Stimulated activated CD8-positive, alpha-beta memory T cell treated with anti-CD3 and anti-CD28 coated beads, Interleukin-12 subunit alpha, Interleukin-12 subunit beta, amount 100 ng/mL, for 1 hour (primary cell): ENCODE measurements at regions not wholly inside any gene's neighbourhood (a gene's known extent, or its start where the extent isn't known, plus 50 kb on each side); places are given as distances from the start of the nearest gene placed in this dataset.
"Not testable (repeated sequence)": the region's sequence is repeated elsewhere in the genome, so short reads cannot be mapped to it uniquely, and the experiment has no call there.

Experiments used
- DNase-seq: peaks from one replicate; pipeline ENCODE4 v3.0.0-alpha.2; 2020; ENCODE audit warnings: low read depth

DNA sequence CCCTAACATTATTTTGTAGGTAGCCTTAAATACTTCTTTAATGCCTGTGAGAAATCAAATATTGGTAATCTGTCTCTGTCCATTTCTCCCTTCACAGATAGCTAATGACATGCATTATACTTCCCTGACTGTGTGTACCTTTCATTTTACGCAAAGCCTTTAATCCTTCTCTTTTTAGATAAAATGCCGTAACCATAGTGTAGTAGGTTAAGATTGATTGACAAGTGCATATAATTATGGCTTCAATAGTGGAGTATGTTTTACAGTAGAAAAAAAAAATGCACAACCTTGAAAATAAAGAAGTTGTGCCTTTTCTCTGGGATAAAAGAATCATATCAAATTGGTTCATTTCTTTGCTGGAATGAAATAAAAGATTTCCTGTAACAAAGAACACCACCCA is 559.6 kb upstream of the GRAMD2B start:
- no peak for DNase-seq

DNA sequence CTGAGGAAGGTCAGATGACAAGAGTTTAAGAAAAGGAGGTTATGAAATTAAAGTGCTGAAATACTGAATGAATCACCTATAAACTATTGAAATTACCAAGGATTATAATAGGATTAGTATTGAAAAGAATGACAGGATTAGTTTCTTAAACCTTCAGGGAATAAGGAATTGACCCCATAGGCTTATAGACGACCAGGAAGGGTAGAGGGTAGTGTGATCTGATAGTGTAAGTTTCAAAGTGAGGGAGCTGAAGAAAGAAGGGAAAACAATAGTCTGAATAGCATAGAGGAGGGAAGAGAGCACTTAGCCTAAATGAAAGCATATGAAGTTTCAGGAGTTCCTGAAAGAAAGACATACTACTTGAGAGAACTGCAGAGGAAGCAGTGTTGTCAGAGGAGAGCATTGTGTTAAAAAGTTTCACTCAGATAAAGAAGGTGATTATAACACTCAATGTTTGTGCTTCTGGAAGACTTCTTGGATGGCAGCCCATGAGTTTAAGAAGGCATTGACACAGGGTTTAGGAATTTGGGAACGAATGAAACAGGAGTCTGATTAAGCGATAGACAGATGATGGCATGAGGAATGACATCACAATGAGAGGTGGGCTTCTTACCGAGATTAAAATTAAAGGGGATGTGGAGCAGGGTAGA is 557.9 kb upstream of the GRAMD2B start:
- DNase-seq = no peak

DNA sequence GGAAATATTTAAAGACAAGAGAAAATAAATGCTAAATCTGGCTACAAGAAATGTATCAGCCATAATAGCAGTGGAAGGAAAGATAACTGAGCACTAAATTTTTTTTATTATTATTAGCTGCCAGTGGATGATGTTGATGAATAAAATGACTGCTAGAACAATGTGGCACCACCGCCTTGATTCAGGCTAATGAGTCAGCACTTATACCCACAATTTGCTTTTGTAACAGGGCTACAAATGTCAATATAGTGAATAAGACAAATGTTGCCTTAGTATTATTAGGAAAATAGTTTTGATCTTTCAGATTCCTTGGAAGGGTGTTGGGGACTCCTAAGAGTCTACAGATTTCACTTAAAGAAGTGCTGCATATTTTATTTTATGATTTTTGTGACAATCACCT is 555.2 kb upstream of the GRAMD2B start:
- DNase-seq = no peak

DNA sequence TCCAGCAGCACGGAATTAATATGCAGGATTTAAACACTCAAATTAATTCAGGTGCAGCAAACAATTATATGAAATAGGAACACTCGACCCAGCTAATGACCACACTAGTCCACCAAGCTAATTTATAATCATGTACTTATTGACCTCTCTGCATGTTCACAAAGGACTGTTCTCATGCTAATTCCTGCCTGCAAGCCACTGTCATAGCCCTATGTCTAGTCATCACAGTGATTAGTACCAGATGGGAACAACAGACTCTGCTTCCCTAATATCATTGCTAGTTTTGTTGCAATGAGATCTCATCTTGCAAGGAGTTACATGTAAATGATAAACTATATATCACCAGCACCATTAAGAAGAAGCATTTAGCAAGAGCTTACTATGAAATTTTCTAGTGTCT is 553.0 kb upstream of the GRAMD2B start:
- no peak for DNase-seq

DNA sequence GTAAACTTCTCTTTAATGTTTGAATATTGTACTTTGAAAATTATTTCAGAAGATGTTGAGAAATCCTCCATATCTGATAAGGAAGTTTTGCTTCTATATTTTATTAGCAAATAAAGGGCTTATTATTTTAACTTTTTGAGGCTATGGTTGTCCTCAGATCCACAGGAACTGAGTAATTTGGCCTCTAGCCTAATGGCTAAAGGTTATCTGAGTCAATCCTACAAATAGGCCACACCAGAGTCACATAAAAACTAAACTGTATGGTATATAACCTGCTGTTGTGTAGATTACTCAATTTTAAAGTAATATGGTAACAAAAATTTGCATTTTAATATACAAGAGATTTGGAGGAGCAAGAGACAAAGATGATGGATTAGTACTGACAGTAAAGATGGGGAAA is 549.2 kb upstream of the GRAMD2B start:
- no peak for DNase-seq

DNA sequence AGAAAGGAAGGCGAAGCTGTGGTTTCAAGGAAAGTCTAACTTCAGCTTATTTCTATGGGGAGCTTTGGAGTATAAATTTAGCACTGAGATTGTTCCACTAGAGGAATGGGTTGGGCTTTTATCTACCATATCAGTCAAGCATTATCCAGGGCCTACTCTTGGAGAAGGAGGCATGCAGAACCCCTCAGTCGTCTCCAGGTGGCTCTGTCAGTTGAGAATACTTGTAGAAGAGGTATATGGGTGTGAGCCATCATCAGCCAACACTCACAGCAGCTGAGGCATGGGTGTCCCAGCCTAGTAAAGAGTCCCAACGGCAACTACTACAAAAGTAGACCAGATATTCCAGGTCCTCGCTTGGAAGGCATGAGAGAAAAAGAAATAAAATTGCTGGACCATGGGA is 548.5 kb upstream of the GRAMD2B start:
- no peak for DNase-seq

DNA sequence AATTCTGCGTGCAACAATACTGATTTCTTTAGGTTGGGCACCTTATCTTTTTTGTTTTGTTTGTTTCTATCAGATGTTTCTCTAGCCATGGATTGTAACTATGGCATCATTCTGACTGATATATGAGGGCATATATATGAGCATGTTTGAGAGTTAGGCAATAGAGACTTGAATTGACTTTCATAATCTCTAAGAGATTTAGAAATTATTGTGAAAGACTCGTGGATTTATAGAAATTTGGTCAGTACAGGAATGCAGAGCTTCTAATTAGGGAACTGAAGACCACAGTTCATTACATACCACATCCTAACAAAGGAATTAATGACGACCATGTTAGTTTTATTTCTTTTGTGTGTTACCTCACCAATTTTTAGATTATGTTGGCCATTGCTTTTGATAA is 546.0 kb upstream of the GRAMD2B start:
- no peak for DNase-seq

DNA sequence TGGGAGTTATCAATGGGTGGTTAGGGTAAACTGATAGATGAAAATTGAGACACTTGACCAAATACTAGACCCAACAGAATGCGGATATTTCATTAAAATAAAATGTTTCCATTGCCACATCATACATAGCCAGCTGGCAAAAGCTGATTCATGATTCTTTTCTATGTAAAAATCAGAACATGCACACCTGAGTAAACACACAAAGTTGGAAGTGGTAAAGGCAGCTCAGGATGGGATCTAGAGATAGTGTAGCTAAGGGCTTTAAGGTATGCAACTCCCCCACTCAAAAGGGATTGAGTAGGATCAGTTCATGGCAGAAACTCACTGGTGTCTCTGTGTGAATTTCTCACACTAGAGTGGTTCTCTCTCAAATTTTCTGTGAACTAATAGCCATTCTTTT is 541.1 kb upstream of the GRAMD2B start:
- DNase-seq = no peak

DNA sequence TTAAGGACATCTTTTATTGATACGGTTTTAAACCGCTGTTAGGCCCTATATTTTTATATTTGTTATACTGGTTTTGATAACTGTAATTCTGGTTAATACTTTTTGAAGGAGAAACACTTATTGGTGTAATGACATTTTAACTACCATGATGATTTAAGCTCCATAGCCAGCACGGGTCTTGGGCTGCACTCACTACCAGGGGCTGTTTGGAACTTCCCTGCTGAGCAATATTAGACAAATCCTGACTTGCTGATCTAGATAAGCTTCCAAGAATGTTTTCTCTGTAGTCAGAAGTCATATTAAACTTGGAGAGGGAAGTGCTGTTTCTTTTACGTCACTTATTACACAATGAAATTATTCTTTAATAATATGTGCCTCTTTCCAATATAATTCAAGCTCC is 540.0 kb upstream of the GRAMD2B start:
- no peak for DNase-seq

DNA sequence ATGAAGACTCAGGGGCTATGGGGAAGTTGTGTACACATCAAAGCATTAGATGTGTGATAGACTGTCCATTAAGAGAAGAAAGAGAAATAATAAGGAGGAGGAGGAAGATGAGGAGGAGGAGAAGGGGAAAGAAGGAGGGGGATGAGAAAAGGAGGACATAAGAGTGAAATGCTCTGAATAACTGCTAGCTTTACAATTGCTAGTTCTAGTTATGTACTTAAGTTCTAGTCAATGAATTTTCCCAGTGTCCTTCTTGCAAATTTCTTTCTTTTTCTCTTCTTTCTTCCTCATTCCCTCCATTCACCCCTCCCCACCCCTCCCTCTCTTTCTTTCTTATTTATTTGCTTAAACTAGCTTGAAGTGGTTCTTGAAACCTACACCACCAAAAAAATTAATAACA is 534.9 kb upstream of the GRAMD2B start:
- no peak for DNase-seq

DNA sequence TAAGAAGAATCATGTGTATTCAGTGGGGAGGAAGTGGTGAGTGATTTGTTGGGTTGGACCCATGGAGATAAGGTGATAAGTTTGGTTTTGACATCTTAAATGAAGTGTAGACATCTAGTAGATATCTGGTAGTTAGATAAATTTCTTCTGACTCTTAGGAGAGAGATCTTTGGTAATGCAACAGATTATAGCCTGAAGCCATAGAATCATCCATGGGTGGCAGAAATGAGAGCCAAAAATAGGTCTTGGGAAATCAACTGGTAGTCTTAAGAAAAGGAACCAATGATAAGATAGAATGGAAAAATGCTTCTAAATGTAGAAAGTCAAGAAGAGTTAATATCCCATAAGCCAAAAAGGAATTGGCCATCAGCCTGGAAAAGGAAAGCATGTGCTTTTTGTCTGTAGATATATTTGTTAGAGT is 532.7 kb upstream of the GRAMD2B start:
- no peak for DNase-seq

DNA sequence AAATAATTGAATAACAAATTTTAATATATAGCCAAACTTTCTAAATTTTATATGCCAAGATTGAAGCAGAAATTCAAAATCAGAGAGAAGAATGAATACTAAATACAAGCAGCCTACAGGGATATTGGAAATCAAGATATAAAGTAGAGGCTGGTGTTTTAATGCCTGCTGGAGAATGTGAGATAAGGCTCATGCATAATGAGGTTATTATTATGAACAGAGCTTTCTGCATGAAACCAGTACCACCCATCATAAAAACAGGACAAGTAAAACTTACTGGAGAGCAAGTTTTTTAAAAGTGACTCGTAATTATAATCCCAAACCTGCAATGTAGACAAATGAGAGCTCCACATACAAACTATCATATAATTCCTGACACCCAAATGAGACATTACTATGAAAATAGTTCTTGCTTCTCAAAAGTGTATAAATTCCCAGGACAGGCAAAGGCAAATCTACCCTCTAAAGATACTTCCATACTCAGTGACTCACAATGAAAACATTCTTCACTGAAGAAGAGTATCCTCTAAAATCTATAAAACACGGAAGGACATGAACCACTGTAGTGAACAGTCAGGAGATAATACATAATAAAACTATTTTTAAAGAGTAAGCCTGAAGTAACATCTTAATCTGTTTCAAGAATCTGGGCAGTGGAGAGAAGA is 532.0 kb upstream of the GRAMD2B start:
- DNase-seq = no peak

DNA sequence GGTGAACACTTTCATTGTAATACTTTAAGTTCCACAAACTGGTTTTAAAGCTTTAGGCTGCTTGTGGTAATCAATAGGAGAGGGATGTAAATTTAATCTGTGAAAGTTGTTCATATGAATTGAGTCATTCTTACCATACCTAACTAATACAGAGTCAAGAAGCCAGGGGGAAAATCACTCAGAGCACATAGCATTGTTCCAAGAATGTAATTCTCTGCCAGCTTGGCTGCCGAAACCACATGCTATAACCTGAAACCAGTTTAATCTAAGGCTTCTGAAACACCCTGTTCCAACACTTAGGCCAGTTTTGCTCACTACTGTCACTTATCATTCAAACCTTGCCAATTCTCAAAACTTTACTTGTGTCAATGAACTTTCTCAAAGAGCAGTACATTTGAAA is 528.8 kb upstream of the GRAMD2B start:
- no peak for DNase-seq

DNA sequence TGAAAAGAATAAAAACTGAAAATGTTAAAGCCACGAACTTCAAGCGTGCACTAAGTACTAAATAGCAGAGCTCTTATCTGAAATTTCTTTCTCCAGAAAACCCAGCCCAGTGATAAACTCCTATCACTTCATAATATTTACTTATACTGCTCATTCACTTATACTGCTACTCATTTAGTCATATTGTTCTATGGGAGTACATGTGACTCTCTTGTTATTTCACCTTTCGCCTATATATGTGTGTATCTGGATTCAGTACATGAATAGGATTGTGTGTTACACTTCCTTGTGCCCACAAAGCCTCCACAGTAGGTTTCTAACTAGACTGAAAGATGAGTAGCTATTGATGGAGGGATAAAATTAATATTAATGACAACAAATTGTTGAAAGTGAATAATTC is 526.8 kb upstream of the GRAMD2B start:
- no peak for DNase-seq

DNA sequence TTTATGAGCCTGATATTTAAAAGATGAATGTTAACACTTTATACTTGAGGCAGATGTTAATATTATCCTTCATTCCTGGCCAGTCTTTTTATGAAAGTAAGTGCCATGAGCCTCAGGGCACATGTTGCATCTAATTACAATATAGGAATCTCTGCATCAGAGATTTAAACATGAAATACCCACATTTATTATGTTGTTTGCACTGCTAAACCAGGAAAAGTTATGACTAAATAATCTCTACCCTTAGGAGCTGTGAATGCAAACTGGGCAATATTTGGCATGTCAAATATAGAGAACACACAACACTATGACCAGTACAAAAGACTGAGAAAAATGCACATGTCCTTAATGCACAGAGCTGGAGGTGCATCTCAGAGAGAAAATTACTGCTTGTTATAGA is 526.1 kb upstream of the GRAMD2B start:
- no peak for DNase-seq

DNA sequence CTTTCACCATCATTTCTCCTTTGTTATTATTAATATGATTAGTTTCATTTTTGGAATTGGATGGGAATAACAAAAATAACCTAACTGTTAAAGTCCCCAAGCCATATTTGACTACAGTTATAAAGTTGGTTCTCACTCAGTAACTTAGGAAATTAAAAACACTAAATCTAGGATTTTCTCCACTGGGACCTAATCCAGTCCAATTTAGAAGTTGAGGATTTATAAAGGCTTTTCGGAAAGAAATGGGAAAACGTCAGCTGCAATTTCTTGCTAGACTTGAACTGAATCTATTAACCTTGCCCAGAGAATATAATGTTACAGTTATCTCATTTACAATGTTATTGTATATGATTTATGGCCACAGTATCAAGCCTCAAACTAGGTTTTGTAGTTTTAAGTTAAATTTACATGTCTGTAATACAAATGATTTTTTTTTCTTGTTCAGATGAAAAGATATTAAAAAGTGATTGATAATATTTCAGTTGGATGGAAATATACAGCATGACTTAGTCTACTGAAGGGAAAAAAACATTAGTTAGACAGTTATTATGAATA is 524.3 kb upstream of the GRAMD2B start:
- no peak for DNase-seq

DNA sequence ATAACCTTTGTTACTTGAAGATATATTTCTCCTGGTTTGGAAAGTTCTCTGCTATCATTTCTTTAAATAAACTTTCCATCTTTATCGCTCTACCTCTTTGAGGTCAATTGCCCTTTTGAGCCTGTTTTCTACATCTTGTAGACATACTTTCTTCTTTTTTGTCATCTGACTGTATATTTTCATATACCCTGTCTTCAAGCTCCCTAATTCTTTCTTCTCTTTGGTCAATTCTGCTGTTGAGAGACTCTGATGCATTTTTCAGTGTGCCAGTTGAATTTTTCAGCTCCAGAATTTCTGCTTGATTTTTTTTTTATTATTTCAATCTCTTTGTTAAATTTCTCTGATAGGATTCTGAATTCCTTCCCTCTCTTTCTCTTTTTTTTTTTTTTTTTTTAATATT is 511.2 kb upstream of the GRAMD2B start:
- DNase-seq = no peak

DNA sequence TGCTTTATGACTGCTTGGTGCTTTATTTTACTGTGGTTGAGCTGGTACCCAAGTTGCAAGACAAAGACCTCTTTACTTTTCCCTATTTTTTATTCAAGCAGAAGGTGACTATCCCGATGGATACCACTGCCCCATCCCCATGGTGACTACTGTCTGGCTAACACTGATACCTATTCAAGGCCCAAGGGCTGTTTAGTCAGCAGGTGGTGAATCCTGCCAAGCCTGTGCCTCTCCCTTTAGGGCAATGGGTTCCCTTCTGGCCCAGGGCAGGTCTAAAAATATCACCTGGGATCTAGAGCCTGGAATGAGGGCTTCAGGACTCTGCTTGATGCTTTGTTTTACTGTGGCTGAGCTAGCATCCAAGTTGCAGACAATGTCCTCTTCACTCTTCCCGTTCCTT is 510.0 kb upstream of the GRAMD2B start:
- DNase-seq = no peak

DNA sequence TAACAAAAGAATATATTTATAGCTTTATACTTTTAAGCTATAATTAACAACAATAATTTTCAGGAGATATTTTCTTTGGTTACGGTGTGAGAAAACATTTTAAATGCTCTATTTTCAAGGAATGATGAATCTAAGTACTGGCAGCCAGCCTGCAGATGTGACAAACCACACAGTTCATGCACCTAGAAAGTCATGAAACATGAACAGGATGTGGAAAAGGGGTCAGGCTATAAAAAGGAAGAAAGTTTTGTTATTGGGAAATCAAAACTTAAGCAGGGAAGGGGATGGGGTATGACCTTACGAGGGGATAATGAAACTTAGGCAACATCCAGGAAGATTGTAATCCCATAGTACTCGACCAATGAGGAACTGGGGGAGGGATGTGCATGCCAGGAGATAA is 508.7 kb upstream of the GRAMD2B start:
- DNase-seq = no peak

DNA sequence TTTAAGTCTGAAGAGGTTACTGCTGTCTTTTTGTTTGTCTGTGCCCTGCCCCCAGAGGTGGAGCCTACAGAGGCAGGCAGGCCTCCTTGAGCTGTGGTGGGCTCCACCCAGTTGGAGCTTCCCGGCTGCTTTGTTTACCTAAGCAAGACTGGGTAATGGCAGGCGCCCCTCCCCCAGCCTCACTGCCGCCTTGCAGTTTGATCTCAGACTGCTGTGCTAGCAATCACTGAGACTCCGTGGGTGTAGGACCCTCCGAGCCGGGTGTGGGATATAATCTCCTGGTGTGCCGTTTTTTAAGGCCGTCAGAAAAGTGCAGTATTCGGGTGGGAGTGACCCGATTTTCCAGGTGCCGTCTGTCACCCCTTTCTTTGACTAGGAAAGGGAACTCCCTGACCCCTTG is 499.3 kb upstream of the GRAMD2B start:
- not testable (repeated sequence) for DNase-seq

DNA sequence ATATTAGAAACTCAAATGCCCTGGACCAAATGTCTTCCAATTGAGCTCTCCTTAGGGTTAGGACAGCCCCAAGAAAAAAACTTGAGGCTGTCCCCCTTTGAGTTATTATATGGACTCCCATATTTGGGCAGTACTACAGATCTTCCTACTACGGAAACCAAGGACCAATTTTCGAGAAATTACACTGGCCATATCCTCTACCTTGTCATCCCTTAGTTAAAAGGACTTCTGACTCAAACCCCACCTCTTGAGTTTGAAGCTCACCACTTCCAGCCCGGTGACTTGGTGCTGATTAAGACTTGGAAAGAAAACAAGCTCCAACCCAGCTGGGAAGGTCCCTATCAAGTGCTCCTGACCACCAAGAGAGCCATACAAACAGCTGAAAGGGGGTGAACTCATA is 497.0 kb upstream of the GRAMD2B start:
- no peak for DNase-seq

DNA sequence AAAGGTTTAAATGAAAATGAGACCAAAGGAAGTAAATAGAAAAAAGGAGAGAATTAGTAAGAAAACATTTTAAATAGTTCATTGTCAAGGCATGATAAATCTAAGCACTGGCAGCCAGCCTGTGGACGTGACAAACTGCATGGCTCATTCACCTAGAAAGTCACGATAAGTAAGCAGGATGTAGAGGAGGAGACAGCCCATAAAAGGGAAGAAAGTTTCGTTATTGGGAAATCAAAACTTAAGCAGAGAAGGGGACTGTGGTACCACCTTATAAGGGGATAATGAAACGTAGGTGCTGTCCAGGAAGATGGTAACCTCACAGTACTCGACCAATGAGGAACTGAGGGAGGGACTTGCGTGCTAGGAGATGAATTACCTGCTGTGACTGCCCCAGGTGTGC is 494.5 kb upstream of the GRAMD2B start:
- DNase-seq = no peak

DNA sequence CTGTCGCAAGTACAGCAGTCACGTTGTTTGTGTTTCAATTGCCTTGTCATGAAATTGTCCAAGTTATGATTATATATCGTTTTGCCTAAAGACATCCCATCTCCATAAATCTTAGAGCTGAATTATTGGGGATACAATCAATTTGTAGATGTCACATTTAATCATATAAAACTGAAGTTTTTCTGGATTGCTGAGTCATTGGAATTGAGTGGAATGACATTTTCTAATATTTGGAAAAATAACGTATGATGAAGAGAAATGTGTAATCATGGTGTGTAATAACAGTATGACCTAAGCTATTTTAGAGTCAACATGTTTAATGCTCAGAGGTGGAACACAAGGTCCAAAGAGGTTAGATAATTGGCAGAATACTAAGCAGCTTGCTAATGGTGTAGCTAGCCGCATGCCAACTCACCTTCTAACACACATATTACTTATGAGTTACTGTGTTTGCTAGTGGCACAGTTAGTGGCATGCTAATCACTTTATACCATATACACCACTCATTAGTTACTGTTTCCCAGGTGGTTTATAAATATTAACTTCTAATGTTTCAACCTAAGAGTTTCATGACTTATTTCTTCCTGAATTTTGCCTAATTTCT is 473.1 kb upstream of the GRAMD2B start:
- no peak for DNase-seq

DNA sequence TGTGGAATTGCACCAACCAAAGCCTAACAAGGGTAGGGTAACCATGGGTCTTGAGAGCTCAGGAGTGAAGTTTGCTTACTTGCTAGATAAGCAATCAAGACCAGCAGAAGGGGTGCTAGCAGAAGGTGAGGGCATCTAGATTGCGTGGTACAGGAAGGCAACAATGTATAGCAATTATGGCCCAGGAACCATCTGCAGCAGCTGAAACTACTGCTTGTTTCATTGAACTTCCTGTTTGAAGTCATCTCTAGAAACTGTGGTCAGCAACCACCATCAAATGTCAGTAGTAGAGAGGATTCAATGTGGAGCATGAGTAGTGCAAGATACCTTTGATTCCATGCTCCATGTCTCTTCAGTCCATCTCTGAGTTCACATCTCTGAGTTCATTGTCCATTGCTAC is 462.1 kb upstream of the GRAMD2B start:
- no peak for DNase-seq
